HG03439 (cell line): ENCODE measurements at regions not wholly inside any gene's neighbourhood (a gene's known extent, or its start where the extent isn't known, plus 50 kb on each side); places are given as distances from the start of the nearest gene placed in this dataset.
"Not testable (repeated sequence)": the region's sequence is repeated elsewhere in the genome, so short reads cannot be mapped to it uniquely, and the experiment has no call there.

Experiments
- ATAC-seq: cut with Tn5 transposase; IDR thresholded peaks from one replicate; pipeline ENCODE4 v1.9.1; 2021; ENCODE audit warnings: mild to moderate bottlenecking, moderate library complexity; ENCODE audit not compliant: unreplicated experiment

- no peak for ATAC-seq
Measured at GRCh38 chr3:188972310-188972709, 199.5 kb upstream of the TPRG1 start.

DNA sequence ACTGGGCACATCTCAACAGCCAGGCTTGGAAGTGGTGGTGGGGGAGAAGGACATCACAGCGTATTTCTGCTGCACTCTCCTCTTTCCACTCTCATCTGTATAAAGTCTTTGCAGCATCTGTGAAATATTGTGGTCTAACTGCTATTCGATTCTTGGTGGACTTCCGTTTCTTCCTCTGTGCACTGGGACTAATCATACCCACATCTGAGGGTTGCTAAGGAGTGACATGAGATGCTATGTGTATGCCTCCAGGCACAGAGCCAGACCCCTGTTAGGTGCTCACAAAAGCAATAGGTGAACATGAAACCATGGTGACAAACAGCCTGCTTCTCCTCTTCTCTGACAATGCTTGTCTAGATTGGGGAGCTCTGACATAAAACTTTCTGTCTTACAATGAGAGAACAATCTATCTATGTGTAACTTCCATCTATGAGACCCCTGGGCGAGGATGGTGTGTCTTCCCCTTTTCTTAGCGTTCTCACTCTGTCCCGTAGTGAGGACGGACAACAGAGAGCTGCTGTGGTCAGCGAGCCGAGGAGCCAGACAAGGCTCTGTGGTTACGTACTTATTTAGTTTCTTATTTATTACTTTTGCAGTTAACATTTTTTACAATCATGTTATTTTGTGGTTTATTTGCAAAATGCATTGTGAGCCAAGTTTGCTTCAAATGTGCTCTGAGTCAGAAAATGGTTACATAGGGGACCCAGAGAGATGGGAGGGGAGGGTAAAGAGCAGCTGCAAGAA lies 196.7 kb upstream of the TPRG1 start:
- no peak for ATAC-seq

GRCh38 chr3:188975600-188976314 lies 196.0 kb upstream of the TPRG1 start:
- ATAC-seq = no peak

DNA sequence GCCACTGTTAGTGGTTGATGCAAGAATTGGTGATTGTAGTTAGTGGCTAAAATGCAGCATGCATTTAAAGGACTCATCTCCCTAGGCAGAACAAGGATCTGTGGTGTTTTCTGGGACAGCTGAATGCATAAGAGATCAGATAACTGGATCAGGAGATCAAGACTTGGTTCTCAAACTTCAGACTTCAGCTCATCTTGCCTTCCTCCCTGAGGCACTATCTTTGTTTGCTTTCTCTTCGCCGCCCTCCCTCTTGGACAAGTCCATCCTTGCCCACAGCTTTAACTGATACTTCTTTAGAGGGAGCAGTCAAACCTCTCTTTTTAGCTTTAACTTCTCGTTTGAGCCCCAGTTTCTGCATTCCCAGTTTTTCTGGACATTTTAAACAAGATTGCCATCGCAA lies 195.4 kb upstream of the TPRG1 start:
- no peak for ATAC-seq

GRCh38 chr3:188978421-188979171 lies 193.2 kb upstream of the TPRG1 start:
- no peak for ATAC-seq

DNA sequence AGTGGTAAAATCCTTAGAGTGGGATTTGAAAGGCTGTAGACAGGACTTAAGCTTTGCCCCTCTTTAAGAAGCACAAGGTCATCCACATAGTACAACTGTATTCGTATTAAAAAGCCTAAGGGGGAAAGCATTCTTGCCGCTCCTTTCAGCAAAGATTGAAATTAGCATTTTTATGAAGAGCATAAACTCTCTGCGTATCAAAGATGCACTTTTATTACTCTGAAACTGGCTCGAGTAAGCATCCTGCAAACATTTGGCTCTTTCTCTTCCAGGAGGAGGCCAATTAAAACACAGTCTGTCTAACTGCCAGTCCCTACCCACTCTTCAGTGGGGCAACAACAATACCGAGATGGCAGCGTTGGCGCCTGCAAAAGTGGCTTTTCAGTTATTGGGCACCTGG lies 192.5 kb upstream of the TPRG1 start:
- ATAC-seq = no peak

DNA sequence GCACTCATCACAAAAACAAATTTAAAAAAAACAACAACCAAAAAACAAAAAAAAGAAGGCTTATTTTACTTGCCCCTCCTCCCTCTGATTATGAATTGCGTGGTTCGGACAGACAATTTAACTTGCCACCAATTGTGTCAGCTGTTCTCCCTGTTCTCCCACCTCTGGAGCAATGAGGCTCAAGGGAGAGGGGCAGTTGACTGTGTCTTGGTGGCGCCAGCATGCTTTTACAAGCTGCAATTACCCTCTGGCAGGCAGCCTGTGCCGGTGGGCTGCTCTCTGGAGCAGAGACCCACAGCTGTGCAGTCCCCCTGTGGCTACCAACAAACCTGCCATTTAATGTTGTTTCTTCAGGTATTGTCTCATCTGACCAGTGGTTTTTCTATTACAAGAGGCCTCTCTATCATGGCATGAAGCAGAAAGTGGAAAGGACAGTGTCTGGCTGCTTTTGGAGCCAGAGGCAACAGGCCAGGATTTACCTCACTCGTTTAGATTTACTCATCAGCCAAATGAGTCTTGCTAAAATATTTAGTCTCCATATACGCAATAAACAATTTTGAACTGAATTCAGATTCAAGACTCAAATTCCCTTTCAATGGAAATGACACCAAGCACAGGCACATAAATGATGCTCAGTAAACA lies 192.0 kb upstream of the TPRG1 start:
- no peak for ATAC-seq

- no peak for ATAC-seq
Measured at GRCh38 chr3:188993181-188993580, 178.6 kb upstream of the TPRG1 start.

DNA sequence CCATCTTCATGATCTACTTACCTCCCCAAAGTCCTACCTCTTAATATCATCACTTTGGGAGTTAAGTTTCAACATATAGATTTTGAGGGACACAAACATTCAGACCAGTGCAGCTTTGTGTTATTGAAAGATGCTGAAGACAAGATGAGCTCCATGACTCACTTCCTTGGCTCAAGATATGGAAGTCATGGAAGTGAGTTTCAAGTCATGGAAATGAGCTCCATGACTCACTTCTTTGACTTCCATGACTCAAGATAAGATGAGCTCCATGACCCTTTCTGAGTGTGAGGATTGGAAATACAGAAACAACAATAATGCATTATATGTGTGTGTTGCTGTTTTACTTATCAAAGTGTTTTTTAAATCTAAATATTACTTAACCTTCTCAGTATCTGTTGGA lies 170.2 kb upstream of the TPRG1 start:
- no peak for ATAC-seq

GRCh38 chr3:189003410-189003809 lies 168.4 kb upstream of the TPRG1 start:
- ATAC-seq = no peak

- ATAC-seq = no peak
Measured at GRCh38 chr3:189013224-189013888, 158.4 kb upstream of the TPRG1 start.

GRCh38 chr3:189014526-189014925 lies 157.2 kb upstream of the TPRG1 start:
- ATAC-seq = no peak

DNA sequence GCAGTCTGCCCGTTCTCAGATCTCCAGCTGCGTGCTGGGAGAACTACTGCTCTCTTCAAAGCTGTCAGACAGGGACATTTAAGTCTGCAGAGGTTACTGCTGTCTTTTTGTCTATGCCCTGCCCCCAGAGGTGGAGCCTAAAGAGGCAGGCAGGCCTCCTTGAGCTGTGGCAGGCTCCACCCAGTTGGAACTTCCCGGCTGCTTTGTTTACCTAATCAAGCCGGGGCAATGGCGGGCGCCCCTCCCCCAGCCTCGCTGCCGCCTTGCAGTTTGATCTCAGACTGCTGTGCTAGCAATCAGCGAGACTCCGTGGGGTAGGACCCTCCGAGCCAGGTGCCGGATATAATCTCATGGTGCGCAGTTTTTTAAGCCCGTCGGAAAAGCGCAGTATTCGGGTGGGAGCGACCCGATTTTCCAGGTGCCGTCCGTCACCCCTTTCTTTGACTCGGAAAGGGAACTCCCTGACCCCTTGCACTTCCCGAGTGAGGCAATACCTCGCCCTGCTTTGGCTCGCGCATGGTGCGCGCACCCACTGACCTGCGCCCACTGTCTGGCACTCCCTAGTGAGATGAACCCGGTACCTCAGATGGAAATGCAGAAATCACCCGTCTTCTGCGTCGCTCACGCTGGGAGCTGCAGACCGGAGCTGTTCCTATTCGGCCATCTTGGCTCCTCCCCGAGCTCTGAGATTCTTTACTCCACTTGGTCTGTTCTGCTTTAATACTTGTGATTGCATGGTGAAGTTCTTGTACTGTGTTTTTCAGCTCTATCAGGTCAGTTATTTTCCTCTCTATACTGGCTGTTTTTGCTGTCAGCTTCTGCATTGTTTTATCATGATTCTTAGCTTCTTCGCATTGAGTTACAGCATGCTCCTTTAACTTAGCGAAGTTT lies 148.9 kb upstream of the TPRG1 start:
- not testable (repeated sequence) for ATAC-seq

DNA sequence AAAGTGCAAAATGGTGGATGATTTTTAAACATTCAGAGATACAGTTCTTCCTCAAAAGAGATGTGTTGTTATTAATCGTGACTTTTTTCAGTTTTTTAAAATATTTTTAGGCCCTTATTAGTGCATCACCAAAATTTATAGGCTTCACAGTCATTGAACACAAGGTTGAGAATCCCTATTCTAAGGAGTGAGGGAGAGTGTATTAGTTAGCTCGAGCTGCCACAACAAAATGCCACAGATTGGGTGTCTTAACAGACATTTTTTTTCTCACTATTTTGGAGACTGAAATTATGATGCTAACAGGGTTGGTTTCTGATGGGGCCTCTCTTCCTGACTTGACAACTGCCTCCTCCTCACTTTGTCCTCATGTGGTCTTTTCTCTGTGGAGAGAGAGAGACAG lies 145.9 kb upstream of the TPRG1 start:
- ATAC-seq = no peak

GRCh38 chr3:189027626-189028155 lies 144.1 kb upstream of the TPRG1 start:
- ATAC-seq = no peak

- no peak for ATAC-seq
Measured at GRCh38 chr3:189038773-189039745, 132.7 kb upstream of the TPRG1 start.

GRCh38 chr3:189040656-189041335 lies 131.0 kb upstream of the TPRG1 start:
- ATAC-seq = no peak
